ENCODE measurements at regions not wholly inside any gene's neighbourhood (a gene's known extent, or its start where the extent isn't known, plus 50 kb on each side); places are given as distances from the start of the nearest gene placed in this dataset.

- H3K4me1 ChIP-seq (ENCODE audit: low read depth), result peaks cover 17% of the 10 kb centered on the region
- TF ChIP-seq CTCF (IDR thresholded peaks at IDR 0.05; ENCODE audit: low read depth, low read length), result no peak
- H3K4me3 ChIP-seq, result no peak overlapping the region
- H3K27ac ChIP-seq, result no peak overlapping the region
- no peaks in the 10 kb centered on the region for H3K36me3 ChIP-seq
- no peaks in the 10 kb centered on the region for H3K27me3 ChIP-seq
- H3K9me3 ChIP-seq (ENCODE audit: low read depth), result no peaks in the 10 kb centered on the region
- DNase-seq (ENCODE audit: low read depth in 1 of 2, low spot score in 1 of 2), result no peak
Observed at GRCh38 chr1:62917314-62917713, 133.4 kb downstream of the ATG4C start.

GRCh38 chr1:62917805-62918204 is 133.9 kb downstream of the ATG4C start:
- no peak for DNase-seq (ENCODE audit: low read depth in 1 of 2, low spot score in 1 of 2)
- no peak for TF ChIP-seq CTCF (IDR thresholded peaks at IDR 0.05; ENCODE audit: low read depth, low read length)
- H3K27ac ChIP-seq, result no peak overlapping the region
- peaks cover 17% of the 10 kb centered on the region for H3K4me1 ChIP-seq (ENCODE audit: low read depth)
- H3K9me3 ChIP-seq (ENCODE audit: low read depth), result no peaks in the 10 kb centered on the region
- no peaks in the 10 kb centered on the region for H3K36me3 ChIP-seq
- no peaks in the 10 kb centered on the region for H3K27me3 ChIP-seq
- no peak overlapping the region for H3K4me3 ChIP-seq

GRCh38 chr1:62918700-62919099 is 134.8 kb downstream of the ATG4C start:
- no peak overlapping the region for H3K27ac ChIP-seq
- H3K36me3 ChIP-seq, result no peaks in the 10 kb centered on the region
- H3K4me3 ChIP-seq, result no peak overlapping the region
- DNase-seq (ENCODE audit: low read depth in 1 of 2, low spot score in 1 of 2), result no peak
- TF ChIP-seq CTCF (IDR thresholded peaks at IDR 0.05; ENCODE audit: low read depth, low read length), result no peak
- peaks cover 17% of the 10 kb centered on the region for H3K4me1 ChIP-seq (ENCODE audit: low read depth)
- H3K27me3 ChIP-seq, result no peaks in the 10 kb centered on the region
- H3K9me3 ChIP-seq (ENCODE audit: low read depth), result no peaks in the 10 kb centered on the region

GRCh38 chr1:62922006-62922405 is 138.1 kb downstream of the ATG4C start:
- Histone ChIP-seq H3K9me3 (ENCODE audit: low read depth) (no peaks in the 10 kb centered on the region), H3K4me1 (ENCODE audit: low read depth) (peaks cover 17% of the 10 kb centered on the region), H3K27me3 (no peaks in the 10 kb centered on the region), H3K4me3 (no peak overlapping the region), H3K36me3 (no peaks in the 10 kb centered on the region), H3K27ac (no peak overlapping the region)
- no peak for TF ChIP-seq CTCF (IDR thresholded peaks at IDR 0.05; ENCODE audit: low read depth, low read length)
- DNase-seq (ENCODE audit: low read depth in 1 of 2, low spot score in 1 of 2), result no peak

GRCh38 chr1:62924983-62925790 is 141.3 kb downstream of the ATG4C start:
- Histone ChIP-seq H3K27ac (no peak overlapping the region), H3K36me3 (no peaks in the 10 kb centered on the region), H3K27me3 (no peaks in the 10 kb centered on the region), H3K4me3 (no peak overlapping the region), H3K9me3 (ENCODE audit: low read depth) (no peaks in the 10 kb centered on the region), H3K4me1 (ENCODE audit: low read depth) (peaks cover 6% of the 10 kb centered on the region)
- DNase-seq (ENCODE audit: low read depth in 1 of 2, low spot score in 1 of 2), result no peak
- TF ChIP-seq CTCF (IDR thresholded peaks at IDR 0.05; ENCODE audit: low read depth, low read length), result no peak

Data from cardiac muscle cell (in vitro differentiated cells and primary cell).